Aorta (tissue), 5 donors: ENCODE measurements at regions not wholly inside any gene's neighbourhood (a gene's known extent, or its start where the extent isn't known, plus 50 kb on each side); places are given as distances from the start of the nearest gene placed in this dataset.
"Not testable (repeated sequence)": the region's sequence is repeated elsewhere in the genome, so short reads cannot be mapped to it uniquely, and the experiment has no call there.

ENCODE experiments used
- ATAC-seq: fragments of 200-7000 bp; cut with Tn5 transposase; one replicate; pipeline ENCODE4 v1.9.1; 2022; ENCODE audit warnings: moderate library complexity; ENCODE audit not compliant: low FRiP score
- DNase-seq, 2 donors: peaks; one replicate each; pipeline ENCODE4 v3.0.0-alpha.2; 2020
- H3K27ac ChIP-seq, 2 donors: one replicate each; pipeline ENCODE4 v1.5.1; 2013; ENCODE audit warnings: low read length in 2 of 2, mild to moderate bottlenecking in 2 of 2, moderate library complexity in 2 of 2, control low read depth in 1 of 2, inconsistent platforms in 1 of 2, low read depth in 1 of 2
- H3K27me3 ChIP-seq, 2 donors: one replicate each; pipeline ENCODE4 v1.6.1; 2013; ENCODE audit warnings: control low read depth in 1 of 2, low read length in 1 of 2, mild to moderate bottlenecking in 1 of 2, moderate library complexity in 1 of 2; ENCODE audit not compliant: insufficient read depth in 2 of 2, control insufficient read depth in 1 of 2
- H3K36me3 ChIP-seq, 2 donors: one replicate each; pipeline ENCODE4 v1.6.1; 2013; ENCODE audit warnings: control low read depth in 1 of 2, low read length in 1 of 2, mild to moderate bottlenecking in 1 of 2; ENCODE audit not compliant: insufficient read depth in 2 of 2, control insufficient read depth in 1 of 2
- H3K4me1 ChIP-seq, 2 donors: one replicate each; pipeline ENCODE4 v1.6.1; 2013; ENCODE audit warnings: low read length in 2 of 2, control low read depth in 1 of 2, mild to moderate bottlenecking in 1 of 2, moderate library complexity in 1 of 2; ENCODE audit not compliant: insufficient read depth in 2 of 2, control insufficient read depth in 1 of 2
- H3K4me3 ChIP-seq, 2 donors: one replicate each; pipeline ENCODE4 v1.5.1; 2013; ENCODE audit warnings: low read length in 2 of 2, control low read depth in 1 of 2, mild to moderate bottlenecking in 1 of 2
- H3K9me3 ChIP-seq: one replicate; pipeline ENCODE4 v1.6.1; 2013; ENCODE audit warnings: mild to moderate bottlenecking, low read length; ENCODE audit not compliant: control insufficient read depth
- WGBS, 2 donors: extraction: QIAGEN DNeasy Blood & Tissue Kit; methylation state at CpG; one replicate each; pipeline ENCODE4 v1.1.7; 2013; 5-methylcytosine and 5-hydroxymethylcytosine counted together
- intact Hi-C, 2 donors: fragments of 100-400 bp; cut with DNase I; formaldehyde crosslinking; loops; one replicate each; pipeline versions ENCODE4 v1.14.2 to v1.15.0; 2022
- donor health status: healthy with polysubstance abuse.
- donor health status: Bipolar disorder and iron deficiency.
- donor health status: DM: no; HTN: no; CAD: no.
- donor health status: DM: no; HTN: no; CAD: no.
- donor health status: DM: yes; HTN: yes; CAD: no.

GRCh38 chr10:26621243-26621888, 76.1 kb upstream of the PDSS1 start:
- Histone ChIP-seq H3K27me3 (no peaks in the 10 kb centered on the region), H3K4me1 (no peaks in the 10 kb centered on the region), H3K9me3 (peaks cover 2% of the 10 kb centered on the region), H3K4me3 (no peak overlapping the region), H3K36me3 (no peaks in the 10 kb centered on the region), H3K27ac (no peak overlapping the region)
- intact Hi-C loops, result loop anchor here in 1 of 2 donors (10.0 kb wide), 1 partner anchor 703 kb away; no protein-coding TSS in a partner anchor
- DNase-seq (no peak), ATAC-seq (no peak)
- 84% methylated on average over 7 of the region's 7 CpGs for WGBS, 2 donors

DNA sequence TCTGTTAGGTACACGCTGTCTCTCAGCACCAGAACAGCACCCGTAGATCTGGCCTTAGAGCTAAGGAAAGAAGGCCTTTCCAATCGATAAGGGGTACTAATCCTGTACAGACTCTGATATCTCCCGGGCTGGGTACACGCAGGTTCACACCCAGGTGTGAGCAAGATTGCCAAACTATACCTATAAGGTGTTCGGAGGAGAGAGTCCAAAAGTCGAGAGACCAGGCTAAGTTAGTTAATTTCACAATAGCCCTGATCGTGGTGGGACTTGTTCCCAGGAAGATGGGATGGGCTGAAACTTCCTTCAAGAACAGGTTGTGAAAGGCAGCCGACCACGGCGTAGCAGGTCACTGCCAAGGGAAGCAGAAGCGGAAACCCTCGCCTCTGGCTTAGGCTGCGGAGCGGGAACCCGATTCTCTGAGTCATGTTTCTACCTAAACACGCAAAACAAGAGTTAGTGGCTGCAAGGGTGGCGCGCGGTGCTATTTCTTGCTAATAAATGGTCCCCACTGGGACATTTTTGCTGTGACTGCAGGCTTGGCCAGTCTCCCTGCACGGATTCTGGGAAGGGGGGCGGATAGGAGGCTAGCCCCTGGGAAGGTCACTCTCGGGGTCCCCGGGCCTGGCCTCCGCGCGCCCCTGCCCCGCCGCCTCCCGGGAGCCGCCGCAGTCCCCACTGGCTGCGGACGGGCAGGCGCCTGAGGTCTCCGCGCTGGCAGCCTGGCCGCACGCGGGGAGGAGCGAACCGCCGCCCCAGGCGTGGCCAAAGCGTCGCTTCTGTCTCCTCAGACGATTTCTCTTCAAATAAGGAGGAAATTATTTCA, 75.4 kb upstream of the PDSS1 start:
- 12 to 14% methylated on average over 46 to 47 of the region's 47 CpGs for WGBS, 2 donors
- Histone ChIP-seq H3K4me3 (no peak overlapping the region), H3K27me3 (no peaks in the 10 kb centered on the region), H3K4me1 (no peaks in the 10 kb centered on the region), H3K27ac (no peak overlapping the region), H3K36me3 (no peaks in the 10 kb centered on the region), H3K9me3 (peaks cover 2% of the 10 kb centered on the region)
- DNase-seq (peak; percentile 59 to 78), ATAC-seq (no peak)
- intact Hi-C loops, result loop anchor here in 1 of 2 donors (10.0 kb wide), 1 partner anchor 703 kb away; no protein-coding TSS in a partner anchor

DNA sequence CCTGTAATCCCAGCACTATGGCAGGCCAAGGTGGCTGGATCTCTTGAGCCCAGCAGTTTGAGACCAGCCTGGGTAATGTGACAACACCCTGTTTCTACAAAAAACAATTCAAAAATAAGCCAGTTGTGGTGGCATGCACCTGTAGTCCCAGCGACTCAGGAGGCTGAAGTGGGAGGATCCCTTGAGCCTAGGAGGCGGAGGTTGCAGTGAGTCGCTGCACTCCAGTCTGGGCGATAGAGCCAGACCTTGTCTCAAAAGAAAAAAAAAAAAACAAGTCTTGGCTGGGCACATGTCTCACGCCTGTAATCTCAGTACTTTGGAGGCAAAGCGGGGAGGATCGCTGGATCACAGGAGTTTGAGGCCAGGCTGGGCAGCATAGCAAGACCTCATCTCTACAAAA, 74.6 kb upstream of the PDSS1 start:
- no peak for ATAC-seq
- intact Hi-C loops, result loop anchor here in 1 of 2 donors (10.0 kb wide), 1 partner anchor 702 kb away; no protein-coding TSS in a partner anchor

GRCh38 chr10:26624006-26624405, 73.5 kb upstream of the PDSS1 start:
- Histone ChIP-seq H3K36me3 (no peaks in the 10 kb centered on the region), H3K4me3 (no peak overlapping the region), H3K4me1 (no peaks in the 10 kb centered on the region), H3K27me3 (no peaks in the 10 kb centered on the region), H3K27ac (no peak overlapping the region), H3K9me3 (peaks cover 2% of the 10 kb centered on the region)
- WGBS, 2 donors, result 66 to 67% methylated on average over 3 of the region's 3 CpGs
- DNase-seq (no peak), ATAC-seq (no peak)
- intact Hi-C loops, result loop anchor here in 1 of 2 donors (10.0 kb wide), 1 partner anchor 701 kb away; no protein-coding TSS in a partner anchor

More for the DNA sequence above, 74.6 kb upstream of the PDSS1 start:
- Histone ChIP-seq H3K9me3 (peaks cover 2% of the 10 kb centered on the region), H3K27ac (no peak overlapping the region), H3K4me3 (no peak overlapping the region), H3K4me1 (no peaks in the 10 kb centered on the region), H3K27me3 (no peaks in the 10 kb centered on the region), H3K36me3 (no peaks in the 10 kb centered on the region)
- no peak for DNase-seq
- WGBS, 2 donors, result 78 to 83% methylated on average over 7 of the region's 7 CpGs

- Histone ChIP-seq H3K36me3 (no peaks in the 10 kb centered on the region), H3K4me3 (no peak overlapping the region), H3K27ac (no peak overlapping the region), H3K4me1 (no peaks in the 10 kb centered on the region), H3K9me3 (peaks cover 2% of the 10 kb centered on the region), H3K27me3 (no peaks in the 10 kb centered on the region)
- ATAC-seq (no peak), DNase-seq (no peak)
- intact Hi-C loops, result loop anchor here in 1 of 2 donors (10.0 kb wide), 1 partner anchor 699 kb away; no protein-coding TSS in a partner anchor
- 48 to 59% methylated on average over 3 of the region's 3 CpGs for WGBS, 2 donors
Measured at GRCh38 chr10:26626066-26626465, 71.4 kb upstream of the PDSS1 start.

DNA sequence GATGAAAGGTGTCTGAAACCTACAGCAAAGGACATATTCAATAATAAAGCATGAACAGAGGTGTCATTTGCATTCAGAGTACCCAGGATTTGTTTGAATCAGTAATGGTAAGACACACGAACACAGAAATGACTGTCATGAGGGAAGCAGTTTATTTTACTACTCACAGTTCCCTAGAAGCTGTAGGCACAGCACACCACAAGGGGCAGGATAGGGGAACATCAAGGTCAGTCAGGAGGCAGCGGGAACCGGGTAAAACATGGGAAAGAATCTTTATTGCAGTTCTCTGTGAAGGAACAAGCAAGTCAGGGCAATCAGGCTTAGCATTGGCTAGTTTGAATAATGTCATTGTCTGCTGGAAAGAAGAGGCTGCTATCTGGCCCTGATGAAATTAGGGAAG, 70.2 kb upstream of the PDSS1 start:
- Histone ChIP-seq H3K4me3 (no peak overlapping the region), H3K27ac (no peak overlapping the region), H3K4me1 (no peaks in the 10 kb centered on the region), H3K36me3 (no peaks in the 10 kb centered on the region), H3K27me3 (no peaks in the 10 kb centered on the region), H3K9me3 (peaks cover 2% of the 10 kb centered on the region)
- intact Hi-C loops, result loop anchor here in 1 of 2 donors (10.0 kb wide), 1 partner anchor 697 kb away; no protein-coding TSS in a partner anchor
- ATAC-seq (no peak), DNase-seq (no peak)
- 32 to 36% methylated on average over 3 of the region's 3 CpGs for WGBS, 2 donors

DNA sequence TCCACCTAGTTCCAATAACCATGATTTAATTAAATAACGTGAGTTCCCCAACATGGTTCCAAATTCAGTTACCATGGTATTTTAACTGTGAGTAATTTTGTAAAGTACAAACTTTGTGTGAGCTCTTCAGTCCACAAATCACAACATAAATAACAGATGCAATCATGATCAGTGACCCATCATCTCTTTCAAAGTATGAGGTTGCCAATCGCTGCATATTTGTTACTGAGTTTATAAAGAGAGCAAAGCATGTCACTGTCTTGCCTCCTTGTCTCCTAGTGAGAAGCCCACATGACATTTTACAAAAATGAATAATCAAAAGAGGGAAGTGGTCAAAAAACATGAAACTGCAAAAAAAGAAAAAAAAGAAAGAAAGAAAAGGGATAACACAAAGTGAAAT, 69.1 kb upstream of the PDSS1 start:
- no peaks in the 10 kb centered on the region for H3K27me3 ChIP-seq
- H3K36me3 ChIP-seq, result no peaks in the 10 kb centered on the region
- intact Hi-C loops, result loop anchor here in 1 of 2 donors (10.0 kb wide), 1 partner anchor 696 kb away; no protein-coding TSS in a partner anchor
- H3K4me3 ChIP-seq, result no peak overlapping the region
- H3K9me3 ChIP-seq, result no peaks in the 10 kb centered on the region
- H3K4me1 ChIP-seq, result no peaks in the 10 kb centered on the region
- no peak for ATAC-seq
- 62 to 83% methylated on average over 2 of the region's 2 CpGs for WGBS, 2 donors
- no peak for DNase-seq
- no peak overlapping the region for H3K27ac ChIP-seq

GRCh38 chr10:26632171-26632570, 65.3 kb upstream of the PDSS1 start:
- H3K27me3 ChIP-seq, intact Hi-C loops, DNase-seq, H3K4me3 ChIP-seq, ATAC-seq, H3K9me3 ChIP-seq, H3K36me3 ChIP-seq, H3K27ac ChIP-seq, H3K4me1 ChIP-seq: not testable (repeated sequence)
- 82 to 92% methylated on average over 2 to 3 of the region's 3 CpGs for WGBS, 2 donors
